Endodermal cell (in vitro differentiated cells): ENCODE measurements at regions not wholly inside any gene's neighbourhood (a gene's known extent, or its start where the extent isn't known, plus 50 kb on each side); places are given as distances from the start of the nearest gene placed in this dataset.

Source experiments
- DNase-seq: peaks from one replicate; pipeline ENCODE4 v3.0.0-alpha.2; 2017
- H3K27ac ChIP-seq: 2 replicates; pipeline ENCODE4 v1.5.1; 2013; ENCODE audit warnings: mild to moderate bottlenecking, low read depth, low read length, moderate library complexity
- H3K27me3 ChIP-seq: 2 replicates; pipeline ENCODE4 v1.6.1; 2013; ENCODE audit warnings: mild to moderate bottlenecking, low read length, moderate library complexity; ENCODE audit not compliant: insufficient read depth, control insufficient read depth, poor library complexity, severe bottlenecking
- H3K36me3 ChIP-seq: 2 replicates; pipeline ENCODE4 v1.7.0; 2013; ENCODE audit warnings: mild to moderate bottlenecking, low read length, moderate library complexity; ENCODE audit not compliant: control insufficient read depth, insufficient read depth
- H3K4me1 ChIP-seq: one replicate; pipeline ENCODE4 v1.7.0; 2013; ENCODE audit warnings: low read length; ENCODE audit not compliant: control insufficient read depth, insufficient read depth
- H3K4me3 ChIP-seq: 2 replicates; pipeline ENCODE4 v1.5.1; 2013; ENCODE audit warnings: mild to moderate bottlenecking, low read length, moderate library complexity
- H3K9ac ChIP-seq: 2 replicates; pipeline ENCODE4 v1.6.1; 2013; ENCODE audit warnings: mild to moderate bottlenecking, low read length, moderate library complexity; ENCODE audit not compliant: poor library complexity, severe bottlenecking; ENCODE audit errors: extremely low read depth
- H3K9me3 ChIP-seq: 2 replicates; pipeline ENCODE4 v1.6.1; 2013; ENCODE audit warnings: mild to moderate bottlenecking, low read length, moderate library complexity; ENCODE audit not compliant: control insufficient read depth
- H3K27ac Mint-ChIP-seq: 2 replicates; pipeline ENCODE4 v1.8.0; 2020; ENCODE audit warnings: mixed read lengths
- H3K27me3 Mint-ChIP-seq: 2 replicates; pipeline ENCODE4 v1.8.0; 2021; ENCODE audit warnings: mild to moderate bottlenecking, mixed read lengths; ENCODE audit not compliant: insufficient read depth
- H3K36me3 Mint-ChIP-seq: 2 replicates; pipeline ENCODE4 v1.8.0; 2020; ENCODE audit warnings: low read depth, mixed read lengths
- H3K4me1 Mint-ChIP-seq: 2 replicates; pipeline ENCODE4 v1.8.0; 2020; ENCODE audit warnings: mixed read lengths
- H3K4me3 Mint-ChIP-seq: 2 replicates; pipeline ENCODE4 v1.8.0; 2020; ENCODE audit warnings: mild to moderate bottlenecking, moderate library complexity, mixed read lengths
- H3K9me3 Mint-ChIP-seq: 2 replicates; pipeline ENCODE4 v1.8.0; 2020; ENCODE audit warnings: mild to moderate bottlenecking, mixed read lengths
- WGBS, 2 experiments: methylation state at CpG; one replicate each; pipeline versions ENCODE4 v1.1.5 to v1.1.7; 2013; ENCODE audit warnings: missing lambda C conversion rate in 2 of 2, mixed read lengths in 1 of 2; ENCODE audit not compliant: insufficient coverage in 1 of 2, insufficient read length in 1 of 2; 5-methylcytosine and 5-hydroxymethylcytosine counted together
- TF ChIP-seq, protein P1 (sequence below): fragments of 200-600 bp; sonication (generic); conservative IDR thresholded peaks from 2 replicates; pipeline ENCODE4 v1.5.0; 2021; ENCODE audit warnings: antibody characterized with exemption, mild to moderate bottlenecking

DNA sequence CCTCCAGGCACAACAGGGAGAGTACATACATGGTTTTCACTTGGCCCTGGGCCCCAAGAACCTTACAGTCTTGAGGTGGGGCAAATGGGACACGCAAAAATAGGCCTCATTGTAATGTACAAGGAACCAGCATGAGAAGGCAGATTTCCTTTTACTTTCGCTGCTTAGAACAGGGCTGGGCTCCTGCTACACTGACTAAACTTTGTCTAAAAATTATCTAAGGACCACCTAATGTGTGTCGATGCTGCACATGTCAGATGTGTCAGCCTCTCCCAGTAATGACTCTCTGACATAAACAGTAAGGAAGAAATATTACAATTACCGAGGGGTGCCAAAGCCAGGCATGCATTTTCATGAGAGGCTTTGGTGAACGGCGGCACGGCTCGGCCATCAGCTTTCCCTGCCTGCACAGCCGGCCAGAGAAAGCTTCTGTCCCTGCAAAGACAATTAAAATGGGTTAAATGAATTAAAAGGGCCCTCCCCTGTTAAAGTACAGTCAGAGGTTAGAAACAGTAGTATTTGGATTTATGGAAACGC is 224.2 kb upstream of the IRX3 start:
- Mint-ChIP-seq H3K27ac (no peak overlapping the region), H3K4me3 (no peak overlapping the region), H3K36me3 (no peaks in the 10 kb centered on the region), H3K27me3 (no peaks in the 10 kb centered on the region), H3K4me1 (peaks cover 18% of the 10 kb centered on the region), H3K9me3 (no peaks in the 10 kb centered on the region)
- no peaks in the 10 kb centered on the region for H3K27me3 ChIP-seq
- no peak for DNase-seq
- TF ChIP-seq, protein P1, sequence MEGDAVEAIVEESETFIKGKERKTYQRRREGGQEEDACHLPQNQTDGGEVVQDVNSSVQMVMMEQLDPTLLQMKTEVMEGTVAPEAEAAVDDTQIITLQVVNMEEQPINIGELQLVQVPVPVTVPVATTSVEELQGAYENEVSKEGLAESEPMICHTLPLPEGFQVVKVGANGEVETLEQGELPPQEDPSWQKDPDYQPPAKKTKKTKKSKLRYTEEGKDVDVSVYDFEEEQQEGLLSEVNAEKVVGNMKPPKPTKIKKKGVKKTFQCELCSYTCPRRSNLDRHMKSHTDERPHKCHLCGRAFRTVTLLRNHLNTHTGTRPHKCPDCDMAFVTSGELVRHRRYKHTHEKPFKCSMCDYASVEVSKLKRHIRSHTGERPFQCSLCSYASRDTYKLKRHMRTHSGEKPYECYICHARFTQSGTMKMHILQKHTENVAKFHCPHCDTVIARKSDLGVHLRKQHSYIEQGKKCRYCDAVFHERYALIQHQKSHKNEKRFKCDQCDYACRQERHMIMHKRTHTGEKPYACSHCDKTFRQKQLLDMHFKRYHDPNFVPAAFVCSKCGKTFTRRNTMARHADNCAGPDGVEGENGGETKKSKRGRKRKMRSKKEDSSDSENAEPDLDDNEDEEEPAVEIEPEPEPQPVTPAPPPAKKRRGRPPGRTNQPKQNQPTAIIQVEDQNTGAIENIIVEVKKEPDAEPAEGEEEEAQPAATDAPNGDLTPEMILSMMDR = no peak
- peak overlapping the region; percentile 9 for H3K27ac ChIP-seq
- 85 to 93% methylated on average over 8 to 10 of the region's 10 CpGs for WGBS, 2 experiments
- H3K4me1 ChIP-seq = peaks cover 3% of the 10 kb centered on the region
- no peaks in the 10 kb centered on the region for H3K9me3 ChIP-seq
- H3K4me3 ChIP-seq = no peak overlapping the region
- no peak overlapping the region for H3K9ac ChIP-seq
- H3K36me3 ChIP-seq = no peaks in the 10 kb centered on the region

DNA sequence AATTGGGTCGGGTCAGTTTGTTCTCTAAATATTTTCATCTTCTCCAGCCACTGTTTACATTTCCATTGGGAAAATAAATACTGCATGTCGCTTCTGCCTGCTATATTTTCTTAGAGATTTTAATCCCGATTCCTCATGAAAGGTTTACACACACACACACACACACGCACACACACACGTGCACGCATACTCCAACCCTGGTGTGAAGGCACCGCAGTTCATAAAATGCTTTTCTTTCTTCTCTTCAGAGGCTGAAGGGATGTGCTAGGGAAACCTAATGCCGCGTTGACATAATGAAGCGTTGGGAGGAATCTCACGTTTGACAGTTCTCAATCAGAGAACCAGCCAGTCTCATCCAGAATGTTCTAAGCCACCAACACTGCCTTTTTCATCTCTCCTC is 222.9 kb upstream of the IRX3 start:
- no peaks in the 10 kb centered on the region for H3K36me3 Mint-ChIP-seq
- H3K27me3 Mint-ChIP-seq = no peaks in the 10 kb centered on the region
- no peaks in the 10 kb centered on the region for H3K27me3 ChIP-seq
- no peak overlapping the region for H3K27ac Mint-ChIP-seq
- no peak overlapping the region for H3K9ac ChIP-seq
- no peak overlapping the region for H3K4me3 ChIP-seq
- H3K9me3 Mint-ChIP-seq = no peaks in the 10 kb centered on the region
- peaks cover 22% of the 10 kb centered on the region for H3K4me1 Mint-ChIP-seq
- TF ChIP-seq, protein P1 = no peak
- WGBS, 2 experiments = 89 to 93% methylated on average over 6 to 11 of the region's 11 CpGs
- no peak for DNase-seq
- no peak overlapping the region for H3K27ac ChIP-seq
- H3K36me3 ChIP-seq = no peaks in the 10 kb centered on the region
- no peak overlapping the region for H3K4me3 Mint-ChIP-seq
- no peaks in the 10 kb centered on the region for H3K9me3 ChIP-seq
- H3K4me1 ChIP-seq = peaks cover 4% of the 10 kb centered on the region

DNA sequence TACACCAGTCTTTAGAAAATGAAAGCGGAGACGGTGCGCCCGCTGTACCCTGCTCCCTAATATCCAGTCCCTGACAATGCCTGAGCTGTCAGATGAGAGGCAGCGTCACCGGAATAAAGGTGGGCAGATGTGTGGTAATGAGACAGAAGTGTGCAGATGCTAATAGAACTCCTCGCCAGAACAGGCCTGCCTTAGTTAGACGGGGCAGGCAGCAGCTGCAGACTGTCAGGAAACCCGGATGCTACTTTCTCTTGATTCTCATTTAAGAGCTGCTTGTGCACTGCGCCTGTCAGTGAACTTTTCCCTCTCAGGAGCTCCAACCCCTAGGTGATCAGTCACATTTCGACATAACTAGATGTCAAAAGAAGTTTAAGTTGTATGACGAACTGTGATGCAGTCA is 221.8 kb upstream of the IRX3 start:
- no peak overlapping the region for H3K27ac ChIP-seq
- H3K36me3 Mint-ChIP-seq = no peaks in the 10 kb centered on the region
- no peak overlapping the region for H3K27ac Mint-ChIP-seq
- no peaks in the 10 kb centered on the region for H3K9me3 Mint-ChIP-seq
- TF ChIP-seq, protein P1 = no peak
- 91 to 100% methylated on average over 6 to 12 of the region's 12 CpGs for WGBS, 2 experiments
- H3K4me3 ChIP-seq = no peak overlapping the region
- no peak for DNase-seq
- H3K36me3 ChIP-seq = no peaks in the 10 kb centered on the region
- no peak overlapping the region for H3K4me3 Mint-ChIP-seq
- H3K4me1 ChIP-seq = peaks cover 6% of the 10 kb centered on the region
- no peak overlapping the region for H3K9ac ChIP-seq
- no peaks in the 10 kb centered on the region for H3K27me3 ChIP-seq
- no peaks in the 10 kb centered on the region for H3K27me3 Mint-ChIP-seq
- H3K9me3 ChIP-seq = no peaks in the 10 kb centered on the region
- peaks cover 28% of the 10 kb centered on the region for H3K4me1 Mint-ChIP-seq
